CD4-positive, alpha-beta T cell treated with Interleukin-4 for 1 hour (primary cell): ENCODE measurements at regions not wholly inside any gene's neighbourhood (a gene's known extent, or its start where the extent isn't known, plus 50 kb on each side); places are given as distances from the start of the nearest gene placed in this dataset.

Experiments used
- DNase-seq, 2 donors: peaks; one replicate each; pipeline ENCODE4 v3.0.0-alpha.2; 2020 to 2022

GRCh38 chr2:157194097-157194688, 63.3 kb upstream of the GALNT5 start:
- peak; percentile 11 to 37 for DNase-seq

GRCh38 chr2:157194844-157195243, 62.7 kb upstream of the GALNT5 start:
- DNase-seq: no peak

GRCh38 chr2:157196956-157197355, 60.5 kb upstream of the GALNT5 start:
- no peak for DNase-seq

- DNase-seq: no peak
These were observed 59.7 kb upstream of the GALNT5 start for GRCh38 chr2:157197848-157198247.

GRCh38 chr2:157203651-157204050, 53.9 kb upstream of the GALNT5 start:
- DNase-seq: no peak

- DNase-seq: no peak
These were observed 53.1 kb upstream of the GALNT5 start for GRCh38 chr2:157204401-157204800.

- DNase-seq: no peak
These were observed 50.6 kb upstream of the GALNT5 start for GRCh38 chr2:157206916-157207315.
